HepG2 (cell line): ENCODE measurements at regions not wholly inside any gene's neighbourhood (a gene's known extent, or its start where the extent isn't known, plus 50 kb on each side); places are given as distances from the start of the nearest gene placed in this dataset.

Experiments used
- EZH2 ChIP-seq: conservative IDR thresholded peaks from 2 replicates; pipeline ENCODE4 v1.6.1; 2012; ENCODE audit warnings: mild to moderate bottlenecking, low read depth, low read length, moderate library complexity
- HBP1 ChIP-seq: IDR thresholded peaks from 2 replicates; pipeline ENCODE4 v1.6.1; 2016; ENCODE audit warnings: low read depth, control low read depth
- HNRNPH1 ChIP-seq: fragments of 200-400 bp; formaldehyde crosslinking; optimal IDR thresholded peaks from 2 replicates; pipeline ENCODE3; 2017; ENCODE audit warnings: mild to moderate bottlenecking, low read depth, low read length
- KAT2B ChIP-seq: fragments of 150-350 bp; IDR thresholded peaks from 2 replicates; pipeline ENCODE4 v1.6.1; 2014; ENCODE audit warnings: low read depth, low read length, borderline replicate concordance
- MAF1 ChIP-seq: sonication (generic); formaldehyde crosslinking; IDR thresholded peaks from 2 replicates; pipeline ENCODE4 v1.5.0; 2020; ENCODE audit warnings: missing genetic modification reagents, borderline replicate concordance
- MAX ChIP-seq: IDR thresholded peaks from 2 replicates; pipeline ENCODE4 v1.6.1; 2012; ENCODE audit warnings: inconsistent platforms
- NCOR1 ChIP-seq: fragments of 200-600 bp; sonication (generic); IDR thresholded peaks from 2 replicates; pipeline ENCODE4 v1.7.0; 2017; ENCODE audit warnings: antibody characterized with exemption, low read length, borderline replicate concordance
- PHF20 ChIP-seq: sonication (generic); formaldehyde crosslinking; IDR thresholded peaks from 2 replicates; pipeline ENCODE4 v1.5.0; 2020; ENCODE audit warnings: mild to moderate bottlenecking, missing genetic modification reagents
- PRPF4 ChIP-seq: fragments of 200-400 bp; formaldehyde crosslinking; IDR thresholded peaks from 2 replicates; pipeline ENCODE4 v1.6.1; 2016; ENCODE audit warnings: low read length, low read depth; ENCODE audit not compliant: poor library complexity, severe bottlenecking
- RAD21 ChIP-seq: fragments of 450-650 bp; formaldehyde crosslinking; IDR thresholded peaks from 2 replicates; pipeline ENCODE4 v1.5.0; 2020; ENCODE audit warnings: mild to moderate bottlenecking
- RFX5 ChIP-seq: IDR thresholded peaks from 2 replicates; pipeline ENCODE4 v1.6.1; 2011; ENCODE audit warnings: low read depth, low read length, improper control_type of control experiment
- SIN3A ChIP-seq: IDR thresholded peaks from 2 replicates; pipeline ENCODE4 v1.6.1; 2011; ENCODE audit warnings: low read depth, mild to moderate bottlenecking, control low read depth, low read length, borderline replicate concordance
- USF2 ChIP-seq, 2 experiments: sonication (generic) in 1 of 2; formaldehyde crosslinking in 1 of 2; IDR thresholded peaks; 2 replicates each; pipeline versions ENCODE4 v1.5.1 to v1.6.1; 2011 to 2020; ENCODE audit warnings: borderline replicate concordance in 1 of 2, low read depth in 1 of 2, low read length in 1 of 2, mild to moderate bottlenecking in 1 of 2, missing genetic modification reagents in 1 of 2, moderate library complexity in 1 of 2

GRCh38 chr13:38538422-38538821 lies 148.5 kb upstream of the FREM2 start:
- no peak for TF ChIP-seq KAT2B
- TF ChIP-seq RFX5, result no peak
- no peak for TF ChIP-seq EZH2
- TF ChIP-seq MAX, result no peak
- TF ChIP-seq PRPF4, result no peak
- TF ChIP-seq HBP1 (CRISPR knock-in tag), result no peak
- no peak for TF ChIP-seq SIN3A
- no peak for TF ChIP-seq RAD21 (CRISPR knock-in tag)
- no peak for TF ChIP-seq USF2 (IDR thresholded peaks at IDR 0.05; ENCODE audit: low read depth, low read length)
- no peak for TF ChIP-seq USF2 (CRISPR knock-in tag; IDR thresholded peaks at IDR 0.05; ENCODE audit: borderline replicate concordance)
- no peak for TF ChIP-seq NCOR1
- no peak for TF ChIP-seq HNRNPH1
- no peak for TF ChIP-seq PHF20 (CRISPR knock-in tag)
- no peak for TF ChIP-seq MAF1 (CRISPR knock-in tag)
